Stimulated activated CD8-positive, alpha-beta memory T cell treated with anti-CD3 and anti-CD28 coated beads, Interleukin-4, amount 100 ng/mL, for 4 hours (primary cell): ENCODE measurements at regions not wholly inside any gene's neighbourhood (a gene's known extent, or its start where the extent isn't known, plus 50 kb on each side); places are given as distances from the start of the nearest gene placed in this dataset.
"Not testable (repeated sequence)": the region's sequence is repeated elsewhere in the genome, so short reads cannot be mapped to it uniquely, and the experiment has no call there.

ENCODE experiments used
- DNase-seq, 2 donors: peaks; one replicate each; pipeline ENCODE4 v3.0.0-alpha.2; 2020; ENCODE audit warnings: low read depth in 2 of 2, low spot score in 1 of 2

GRCh38 chr13:103895835-103896531, 829.8 kb upstream of the SLC10A2 start:
- no peak for DNase-seq

GRCh38 chr13:103894626-103895025, 828.4 kb upstream of the SLC10A2 start:
- no peak for DNase-seq

GRCh38 chr13:103884101-103884723, 818.0 kb upstream of the SLC10A2 start:
- DNase-seq, result no peak

GRCh38 chr13:103883698-103884097, 817.5 kb upstream of the SLC10A2 start:
- DNase-seq, result no peak

- DNase-seq, result no peak
Measured at GRCh38 chr13:103883164-103883563, 816.9 kb upstream of the SLC10A2 start.

- DNase-seq, result not testable (repeated sequence)
Measured at GRCh38 chr13:103880146-103880545, 813.9 kb upstream of the SLC10A2 start.

GRCh38 chr13:103878891-103879605, 812.8 kb upstream of the SLC10A2 start:
- no peak for DNase-seq

GRCh38 chr13:103876571-103876970, 810.4 kb upstream of the SLC10A2 start:
- no peak for DNase-seq

GRCh38 chr13:103873725-103874124, 807.5 kb upstream of the SLC10A2 start:
- no peak for DNase-seq

GRCh38 chr13:103866048-103866447, 799.8 kb upstream of the SLC10A2 start:
- no peak for DNase-seq

GRCh38 chr13:103862525-103862924, 796.3 kb upstream of the SLC10A2 start:
- no peak for DNase-seq

- no peak for DNase-seq
Measured at GRCh38 chr13:103859952-103860351, 793.7 kb upstream of the SLC10A2 start.

- DNase-seq, result no peak
Measured at GRCh38 chr13:103852036-103852435, 785.8 kb upstream of the SLC10A2 start.

- no peak for DNase-seq
Measured at GRCh38 chr13:103844471-103844870, 778.3 kb upstream of the SLC10A2 start.

- DNase-seq, result no peak
Measured at GRCh38 chr13:103839460-103839859, 773.2 kb upstream of the SLC10A2 start.

GRCh38 chr13:103835052-103835451, 768.8 kb upstream of the SLC10A2 start:
- no peak for DNase-seq

- DNase-seq, result no peak
Measured at GRCh38 chr13:103833294-103833852, 767.2 kb upstream of the SLC10A2 start.

- no peak for DNase-seq
Measured at GRCh38 chr13:103815619-103816018, 749.4 kb upstream of the SLC10A2 start.

- DNase-seq, result no peak
Measured at GRCh38 chr13:103812971-103813370, 746.8 kb upstream of the SLC10A2 start.

GRCh38 chr13:103812558-103812957, 746.3 kb upstream of the SLC10A2 start:
- DNase-seq, result no peak

GRCh38 chr13:103810026-103810425, 743.8 kb upstream of the SLC10A2 start:
- DNase-seq, result no peak

GRCh38 chr13:103805771-103806170, 739.6 kb upstream of the SLC10A2 start:
- DNase-seq, result no peak
